ENCODE measurements at regions not wholly inside any gene's neighbourhood (a gene's known extent, or its start where the extent isn't known, plus 50 kb on each side); places are given as distances from the start of the nearest gene placed in this dataset.

- Histone ChIP-seq H3K4me3 (no peak overlapping the region), H3K79me2 (ENCODE audit: control insufficient read depth, insufficient read depth, low read length) (no peaks in the 10 kb centered on the region), H3K9me3 (replicated peaks; ENCODE audit: control insufficient read depth, insufficient read depth, low read length) (no peaks in the 10 kb centered on the region; the same call in 2 of the 3 replicates), H2AFZ (ENCODE audit: control insufficient read depth, low read depth, low read length) (no peak overlapping the region), H3K27me3 (replicated peaks in 1 of 2; ENCODE audit: control insufficient read depth in 2 of 2, insufficient read depth in 2 of 2, low read length in 1 of 2) (no peaks in the 10 kb centered on the region), H3K4me2 (ENCODE audit: control insufficient read depth, insufficient read depth) (no peak overlapping the region), H3K27ac (ENCODE audit: control insufficient read depth, insufficient read depth) (no peak overlapping the region), H3K4me1 (ENCODE audit: control insufficient read depth, insufficient read depth, low read length) (no peaks in the 10 kb centered on the region), H4K20me1 (ENCODE audit: control insufficient read depth, insufficient read depth) (no peaks in the 10 kb centered on the region), H3K36me3 (ENCODE audit: control insufficient read depth in 2 of 2, insufficient read depth in 2 of 2, low read length in 1 of 2) (no peaks in the 10 kb centered on the region), H3K9ac (ENCODE audit: control insufficient read depth, insufficient read depth, low read length) (no peak overlapping the region)
- in situ Hi-C loops (cut with MboI): no loop called here
- intact Hi-C loops (cut with micrococcal nuclease; ENCODE audit: unreplicated experiment): no loop called here
- SMC1A ChIA-PET (ENCODE audit: uncharacterized antibody, unreplicated experiment): no interaction called here
- no peak for FAIRE-seq
- CTCF ChIA-PET: no interaction called here
- ATAC-seq: no peak
- TF ChIP-seq HDAC2 (IDR thresholded peaks at IDR 0.05) (no peak), ELK1 (IDR thresholded peaks at IDR 0.05; ENCODE audit: low read depth, low read length) (no peak), RELA (IDR thresholded peaks at IDR 0.05; ENCODE audit: borderline replicate concordance, partially characterized antibody) (no peak), YY1 (IDR thresholded peaks at IDR 0.05; ENCODE audit: low read depth, low read length) (no peak), ZNF207 (IDR thresholded peaks at IDR 0.05; ENCODE audit: borderline replicate concordance) (no peak), MTA2 (IDR thresholded peaks at IDR 0.05; ENCODE audit: low read depth) (no peak), SIX5 (IDR thresholded peaks at IDR 0.05; ENCODE audit: low read depth, low read length, severe bottlenecking) (no peak), BACH1 (IDR thresholded peaks at IDR 0.05; ENCODE audit: borderline replicate concordance) (no peak)
- RAD21 ChIA-PET (ENCODE audit: unreplicated experiment): no interaction called here
- 59% methylated on average over 4 of the region's 4 CpGs for WGBS (ENCODE audit: insufficient coverage, insufficient replicate concordance, low lambda C conversion rate, missing lambda C conversion rate)
- POLR2A ChIA-PET: no interaction called here
- no peak for DNase-seq (ENCODE audit: low read depth, low spot score)
- no TSS peak for BruUV-seq (replicated peaks)
Measured at GRCh38 chr5:3098821-3099220, 347.3 kb upstream of the IRX2 start.

- no peak for ATAC-seq
- Histone ChIP-seq H3K4me2 (ENCODE audit: control insufficient read depth, insufficient read depth) (no peak overlapping the region), H3K4me3 (no peak overlapping the region), H3K9ac (ENCODE audit: control insufficient read depth, insufficient read depth, low read length) (no peak overlapping the region), H2AFZ (ENCODE audit: control insufficient read depth, low read depth, low read length) (no peak overlapping the region), H4K20me1 (ENCODE audit: control insufficient read depth, insufficient read depth) (no peaks in the 10 kb centered on the region), H3K79me2 (ENCODE audit: control insufficient read depth, insufficient read depth, low read length) (no peaks in the 10 kb centered on the region), H3K4me1 (ENCODE audit: control insufficient read depth, insufficient read depth, low read length) (no peaks in the 10 kb centered on the region), H3K27me3 (replicated peaks in 1 of 2; ENCODE audit: control insufficient read depth in 2 of 2, insufficient read depth in 2 of 2, low read length in 1 of 2) (no peaks in the 10 kb centered on the region), H3K9me3 (replicated peaks; ENCODE audit: control insufficient read depth, insufficient read depth, low read length) (no peaks in the 10 kb centered on the region; the same call in 2 of the 3 replicates), H3K27ac (ENCODE audit: control insufficient read depth, insufficient read depth) (no peak overlapping the region), H3K36me3 (ENCODE audit: control insufficient read depth in 2 of 2, insufficient read depth in 2 of 2, low read length in 1 of 2) (no peaks in the 10 kb centered on the region)
- no TSS peak for BruUV-seq (replicated peaks)
- FAIRE-seq: no peak
- SMC1A ChIA-PET (ENCODE audit: uncharacterized antibody, unreplicated experiment): no interaction called here
- POLR2A ChIA-PET: no interaction called here
- RAD21 ChIA-PET (ENCODE audit: unreplicated experiment): no interaction called here
- intact Hi-C loops (cut with micrococcal nuclease; ENCODE audit: unreplicated experiment): no loop called here
- in situ Hi-C loops (cut with MboI): no loop called here
- CTCF ChIA-PET: no interaction called here
- no peak for DNase-seq (ENCODE audit: low read depth, low spot score)
- WGBS (ENCODE audit: insufficient coverage, insufficient replicate concordance, low lambda C conversion rate, missing lambda C conversion rate): 32% methylated on average over 13 of the region's 13 CpGs
- TF ChIP-seq SP1 (IDR thresholded peaks at IDR 0.05; ENCODE audit: low read depth, low read length): no peak
- no peak for TF ChIP-seq CHD1 (IDR thresholded peaks at IDR 0.05; ENCODE audit: low read depth, low read length)
- TF ChIP-seq ZNF24 (IDR thresholded peaks at IDR 0.05): no peak
- no peak for TF ChIP-seq USF2 (IDR thresholded peaks at IDR 0.05; ENCODE audit: borderline replicate concordance, low read depth, low read length)
- TF ChIP-seq POU2F2 (IDR thresholded peaks at IDR 0.05; ENCODE audit: borderline replicate concordance, low read depth, low read length): no peak
- TF ChIP-seq HDGF (IDR thresholded peaks at IDR 0.05): no peak
- TF ChIP-seq CREB1 (IDR thresholded peaks at IDR 0.05; ENCODE audit: low read depth): no peak
- no peak for TF ChIP-seq KDM1A (IDR thresholded peaks at IDR 0.05; ENCODE audit: borderline replicate concordance)
- no peak for TF ChIP-seq JUND (IDR thresholded peaks at IDR 0.05; ENCODE audit: low read depth, low read length)
- TF ChIP-seq ELK1 (IDR thresholded peaks at IDR 0.05; ENCODE audit: low read depth, low read length): no peak
Measured at GRCh38 chr5:3092664-3093063, 341.2 kb upstream of the IRX2 start.
